DOHH2 (cell line): ENCODE measurements at regions not wholly inside any gene's neighbourhood (a gene's known extent, or its start where the extent isn't known, plus 50 kb on each side); places are given as distances from the start of the nearest gene placed in this dataset.

Experiments used
- EZH2phosphoT487 ChIP-seq: fragments of 200-600 bp; sonication (generic); IDR thresholded peaks from 2 replicates; pipeline ENCODE4 v1.6.1; 2017; ENCODE audit warnings: borderline replicate concordance, mild to moderate bottlenecking, antibody characterized with exemption, low read length, moderate library complexity, mixed read lengths
- TF ChIP-seq, protein P1 (sequence below): fragments of 200-600 bp; sonication (generic); IDR thresholded peaks from one replicate; pipeline ENCODE4 v1.5.1; 2014; ENCODE audit warnings: antibody characterized with exemption, mild to moderate bottlenecking, low read depth, low read length; ENCODE audit not compliant: poor library complexity, severe bottlenecking

GRCh38 chr6:94254689-94255088 lies 835.3 kb upstream of the EPHA7 start:
- TF ChIP-seq, protein P1, sequence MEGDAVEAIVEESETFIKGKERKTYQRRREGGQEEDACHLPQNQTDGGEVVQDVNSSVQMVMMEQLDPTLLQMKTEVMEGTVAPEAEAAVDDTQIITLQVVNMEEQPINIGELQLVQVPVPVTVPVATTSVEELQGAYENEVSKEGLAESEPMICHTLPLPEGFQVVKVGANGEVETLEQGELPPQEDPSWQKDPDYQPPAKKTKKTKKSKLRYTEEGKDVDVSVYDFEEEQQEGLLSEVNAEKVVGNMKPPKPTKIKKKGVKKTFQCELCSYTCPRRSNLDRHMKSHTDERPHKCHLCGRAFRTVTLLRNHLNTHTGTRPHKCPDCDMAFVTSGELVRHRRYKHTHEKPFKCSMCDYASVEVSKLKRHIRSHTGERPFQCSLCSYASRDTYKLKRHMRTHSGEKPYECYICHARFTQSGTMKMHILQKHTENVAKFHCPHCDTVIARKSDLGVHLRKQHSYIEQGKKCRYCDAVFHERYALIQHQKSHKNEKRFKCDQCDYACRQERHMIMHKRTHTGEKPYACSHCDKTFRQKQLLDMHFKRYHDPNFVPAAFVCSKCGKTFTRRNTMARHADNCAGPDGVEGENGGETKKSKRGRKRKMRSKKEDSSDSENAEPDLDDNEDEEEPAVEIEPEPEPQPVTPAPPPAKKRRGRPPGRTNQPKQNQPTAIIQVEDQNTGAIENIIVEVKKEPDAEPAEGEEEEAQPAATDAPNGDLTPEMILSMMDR = no peak
- no peak for TF ChIP-seq EZH2phosphoT487
